HCEC 1CT (cell line): ENCODE measurements at regions not wholly inside any gene's neighbourhood (a gene's known extent, or its start where the extent isn't known, plus 50 kb on each side); places are given as distances from the start of the nearest gene placed in this dataset.

Experiments
- DNase-seq: peaks from one replicate; pipeline ENCODE4 v3.0.0-alpha.2; 2017

DNA sequence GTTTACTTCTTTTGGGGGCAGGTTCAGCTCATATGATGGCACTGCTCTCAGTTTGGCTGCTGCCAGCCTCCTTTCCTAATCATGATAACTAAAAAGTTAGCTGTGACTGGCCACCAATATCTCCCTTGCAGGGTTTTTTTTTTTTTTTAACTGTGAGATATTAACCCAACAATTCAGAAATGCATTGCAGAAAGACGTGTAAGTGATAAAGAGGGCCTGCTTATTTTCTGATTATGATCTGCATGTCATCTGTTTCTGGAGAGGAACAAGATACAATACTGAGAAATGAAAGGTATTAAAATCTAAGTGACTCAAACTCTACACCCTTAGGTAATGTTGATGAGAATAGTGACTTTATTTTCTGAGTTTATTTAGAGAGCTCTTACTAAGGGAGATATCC, 905.6 kb downstream of the SOCS6 start:
- no peak for DNase-seq

DNA sequence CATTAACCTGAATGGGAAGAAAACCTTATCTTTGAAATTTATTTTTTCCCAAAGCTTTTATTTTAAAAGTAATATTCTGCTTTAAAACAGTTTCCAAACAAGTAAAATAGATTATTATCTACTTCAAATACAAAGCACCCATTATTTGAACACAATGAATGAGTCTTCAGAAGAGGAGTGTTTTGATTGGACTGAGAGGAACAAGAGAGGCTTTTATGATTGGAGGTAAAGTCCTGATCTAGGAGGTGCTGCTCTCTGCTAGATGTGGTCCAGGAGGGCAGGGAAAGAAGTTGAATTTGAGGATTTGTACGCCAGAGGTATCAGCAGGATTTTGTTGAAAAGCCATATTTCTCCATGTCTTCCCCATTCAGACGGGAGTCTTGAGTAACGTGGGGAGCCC, 900.7 kb downstream of the SOCS6 start:
- DNase-seq, result no peak

DNA sequence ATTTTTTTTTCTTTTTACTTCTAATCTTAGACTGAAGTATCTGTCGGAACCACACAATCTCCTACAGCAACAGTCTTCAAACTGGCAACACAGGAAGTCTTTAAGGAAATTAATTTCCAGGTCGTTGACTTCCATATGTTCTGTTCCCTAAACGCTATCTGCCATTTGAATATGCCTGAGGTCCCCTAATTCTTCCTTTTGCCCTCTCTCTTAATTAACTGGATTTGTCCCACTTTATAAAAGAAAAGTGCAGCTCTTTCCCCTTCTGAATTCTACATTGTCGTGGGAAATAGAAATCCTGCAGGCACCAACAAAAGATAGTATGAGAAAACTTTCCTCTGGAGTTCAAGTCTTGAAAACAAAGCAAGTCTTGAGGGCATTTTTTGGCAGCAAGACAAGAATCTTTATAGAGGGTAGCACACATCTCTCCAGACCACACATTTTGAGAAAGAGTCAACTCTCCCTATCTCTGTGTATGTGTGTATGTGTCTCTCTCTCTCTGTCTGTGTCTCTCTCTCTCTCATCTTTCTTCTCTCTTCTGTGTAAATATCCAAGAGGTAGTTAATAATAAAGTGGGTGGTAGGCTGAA, 879.8 kb downstream of the SOCS6 start:
- no peak for DNase-seq

DNA sequence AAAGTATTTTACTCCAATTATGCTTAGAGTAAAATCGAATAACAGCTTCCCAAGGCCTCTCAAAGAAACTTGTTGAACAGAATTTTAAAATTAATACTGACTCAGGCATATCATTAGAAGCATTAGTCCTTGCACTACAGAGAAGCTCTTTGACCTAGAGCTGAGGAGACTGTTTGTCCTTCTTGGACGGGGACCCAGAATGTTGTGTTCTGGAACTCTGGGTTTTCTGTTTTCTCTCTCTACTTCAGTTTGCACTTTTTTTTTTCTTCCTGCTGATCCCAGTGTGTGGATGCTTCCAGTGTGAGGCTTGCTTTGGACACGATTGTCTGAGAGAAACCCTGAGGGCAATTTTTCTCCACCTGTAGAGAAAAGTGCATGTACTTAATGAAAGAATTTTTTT, 847.6 kb downstream of the SOCS6 start:
- no peak for DNase-seq

DNA sequence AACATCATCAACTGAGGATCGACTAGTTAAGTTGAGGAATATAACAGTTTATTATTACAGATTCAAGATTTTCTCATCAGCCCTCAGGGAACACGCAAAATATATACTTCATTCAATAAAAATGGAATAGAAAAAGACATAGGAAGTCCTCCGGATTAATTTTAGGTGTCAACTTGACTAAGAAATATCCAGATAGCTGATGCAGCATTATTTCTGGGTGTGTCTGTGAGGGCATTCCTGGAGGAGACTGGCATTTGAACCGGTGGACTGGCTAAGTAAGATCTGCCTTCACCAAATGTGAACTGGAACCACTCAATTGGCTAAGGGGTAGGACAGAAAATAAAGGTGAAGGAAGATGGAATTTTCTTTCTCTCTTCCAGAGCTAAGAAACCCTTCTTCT, 845.3 kb downstream of the SOCS6 start:
- DNase-seq, result no peak

DNA sequence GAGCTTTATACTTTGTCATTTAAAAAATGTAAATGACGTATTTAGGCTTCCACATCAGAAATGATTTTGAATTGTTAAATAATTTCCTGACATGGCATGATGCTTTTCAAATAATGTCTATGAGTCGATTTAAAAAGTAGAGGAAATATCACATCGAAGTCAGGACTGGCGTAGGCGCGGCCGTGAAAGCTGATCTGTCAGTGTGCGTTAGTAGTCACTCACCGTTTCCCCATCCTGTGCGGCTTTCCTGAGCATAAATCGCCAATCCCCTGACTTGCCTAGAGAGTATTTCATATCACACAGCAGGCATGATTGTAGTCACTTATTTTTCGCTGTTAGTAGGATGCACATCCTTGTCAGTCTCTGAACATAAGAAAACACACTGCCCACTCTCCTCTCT, 843.1 kb downstream of the SOCS6 start:
- DNase-seq, result no peak

DNA sequence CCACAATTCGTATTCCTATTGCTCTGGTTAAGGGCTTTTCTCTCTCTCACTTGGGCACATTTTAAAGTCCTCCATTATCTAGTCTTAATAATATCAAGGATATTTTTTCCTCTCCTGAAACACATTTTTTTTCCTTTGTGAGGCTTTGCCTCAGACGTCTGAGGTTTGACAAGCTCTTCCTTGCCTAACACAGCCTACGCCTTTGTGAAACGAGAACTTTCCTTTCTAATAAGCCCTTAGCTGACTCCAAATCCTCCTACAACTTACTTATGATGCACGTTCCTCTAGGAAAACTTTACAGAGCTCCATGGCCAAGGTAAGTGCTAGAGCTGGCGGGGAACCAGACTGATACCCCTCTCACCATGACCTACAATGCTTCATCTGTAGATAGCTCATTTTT, 841.5 kb downstream of the SOCS6 start:
- DNase-seq, result no peak

DNA sequence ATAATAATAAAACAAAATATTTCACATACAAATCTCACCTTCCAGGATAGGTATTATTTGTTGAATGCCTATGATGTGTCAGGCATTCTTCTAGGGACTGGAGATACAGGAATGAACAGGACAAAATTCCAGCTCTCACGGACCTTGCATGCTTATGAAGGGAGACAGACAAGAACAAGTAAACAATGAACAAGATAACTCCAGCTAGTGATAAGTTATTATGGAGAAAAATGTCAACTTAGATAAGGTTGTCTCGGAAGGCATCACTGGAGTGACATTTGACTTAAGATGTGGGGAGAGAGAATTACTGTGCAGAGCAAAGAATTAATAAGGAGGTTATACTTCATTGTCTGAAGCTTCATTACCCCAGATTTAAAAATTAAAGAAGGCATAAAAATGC, 836.7 kb downstream of the SOCS6 start:
- DNase-seq, result no peak

DNA sequence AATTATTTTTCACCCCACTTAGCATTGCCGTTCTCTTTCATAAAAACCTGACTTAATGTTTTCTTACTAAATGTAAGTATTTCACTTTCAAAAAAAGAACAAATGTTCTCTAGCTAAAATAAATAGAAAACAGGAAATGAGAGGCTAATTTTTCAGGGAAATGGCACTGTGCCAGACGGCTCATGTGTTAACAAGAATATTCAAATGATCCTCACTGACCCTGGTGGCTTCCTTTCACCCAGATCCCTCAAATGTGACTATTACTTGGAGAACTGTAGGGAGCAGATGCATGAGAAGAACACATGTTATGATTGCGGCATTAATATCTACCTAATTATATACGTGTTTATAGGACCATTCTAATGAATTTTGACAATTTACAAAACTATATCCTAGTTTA, 827.7 kb downstream of the SOCS6 start:
- no peak for DNase-seq

DNA sequence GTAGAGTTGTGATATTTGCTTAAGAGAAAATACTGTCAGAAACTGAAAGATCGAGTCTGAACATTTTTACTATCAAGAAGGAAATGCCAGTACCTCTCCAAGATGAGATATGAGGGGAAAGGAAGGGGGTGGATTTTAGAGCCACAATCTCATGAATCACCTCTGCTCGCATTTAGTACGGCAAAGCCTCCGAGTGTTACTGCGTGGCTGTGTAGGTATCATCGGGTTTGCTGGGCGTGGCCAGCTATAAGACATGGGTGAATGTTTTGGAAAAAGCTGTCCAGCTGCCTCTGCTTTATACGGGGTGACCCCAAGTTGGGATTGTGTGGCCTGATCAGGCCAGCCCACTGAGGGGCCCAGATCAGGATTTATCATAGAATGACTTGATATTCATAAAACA, 826.4 kb downstream of the SOCS6 start:
- no peak for DNase-seq

DNA sequence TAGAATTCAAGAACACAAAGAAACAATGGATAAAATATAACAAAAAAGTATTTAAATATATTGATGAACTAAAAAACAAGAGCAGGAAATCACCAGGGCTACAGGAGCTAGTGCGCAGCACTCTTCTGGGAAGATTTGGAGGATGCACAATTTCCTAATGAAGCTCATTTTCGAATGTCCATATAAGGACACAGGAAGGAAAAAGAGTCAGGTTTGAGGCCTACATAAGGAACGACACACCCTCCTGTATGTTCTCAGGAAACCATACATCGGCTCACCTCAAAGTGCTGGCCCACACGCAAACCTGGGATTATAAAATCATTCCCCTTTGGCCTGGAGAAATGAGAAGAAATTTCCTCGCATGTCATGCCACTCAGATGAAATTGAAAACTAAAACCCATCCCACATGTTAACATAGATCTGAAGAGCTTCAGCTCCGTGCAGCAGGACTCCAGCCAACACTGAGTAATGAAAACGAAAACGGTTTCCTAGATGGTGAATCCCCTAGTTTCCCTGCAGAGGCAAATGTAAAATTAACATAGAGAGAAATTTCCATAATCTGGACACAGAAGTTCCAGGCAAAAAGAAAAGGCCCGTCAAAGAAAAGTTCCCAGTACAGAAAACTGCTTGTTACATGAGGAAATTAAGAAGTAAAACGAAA, 825.8 kb downstream of the SOCS6 start:
- DNase-seq, result no peak

DNA sequence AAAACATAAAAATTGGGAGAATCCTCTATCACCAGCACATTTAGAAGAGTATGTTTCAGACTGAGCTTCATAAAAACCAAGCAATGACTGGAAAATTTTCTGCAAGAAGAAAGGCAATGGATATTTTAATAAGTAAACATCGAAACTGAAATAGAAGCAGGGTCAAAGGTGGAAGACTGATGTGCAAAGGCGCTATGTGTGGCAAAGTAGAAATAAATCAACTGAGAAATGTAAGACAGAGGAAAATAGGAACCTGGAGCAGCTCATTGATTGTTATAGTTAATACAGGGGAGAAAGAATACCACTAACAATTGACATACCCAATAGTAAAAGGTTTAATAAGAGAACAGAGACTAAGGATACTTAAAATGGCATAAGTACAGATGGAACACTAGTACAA, 818.4 kb downstream of the SOCS6 start:
- no peak for DNase-seq

DNA sequence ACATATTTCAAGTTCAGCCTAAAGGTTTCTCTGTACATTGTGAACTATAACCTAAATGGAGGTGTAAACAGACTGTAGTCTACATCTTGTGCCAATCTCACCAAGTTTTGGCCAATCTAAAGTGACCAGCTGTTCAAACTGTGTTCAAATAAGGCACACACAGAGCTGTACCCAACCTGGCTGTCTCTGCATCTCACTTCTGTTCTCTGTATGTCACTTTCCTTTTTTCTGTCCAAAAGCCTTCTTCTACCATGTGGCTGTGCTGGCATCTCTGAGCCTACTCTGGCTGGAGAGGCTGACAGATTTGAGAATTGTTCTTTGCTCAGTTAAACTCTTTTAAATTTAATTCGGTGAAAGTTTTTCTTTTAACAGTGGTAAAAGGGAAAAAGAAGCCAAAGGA, 817.9 kb downstream of the SOCS6 start:
- DNase-seq, result no peak

DNA sequence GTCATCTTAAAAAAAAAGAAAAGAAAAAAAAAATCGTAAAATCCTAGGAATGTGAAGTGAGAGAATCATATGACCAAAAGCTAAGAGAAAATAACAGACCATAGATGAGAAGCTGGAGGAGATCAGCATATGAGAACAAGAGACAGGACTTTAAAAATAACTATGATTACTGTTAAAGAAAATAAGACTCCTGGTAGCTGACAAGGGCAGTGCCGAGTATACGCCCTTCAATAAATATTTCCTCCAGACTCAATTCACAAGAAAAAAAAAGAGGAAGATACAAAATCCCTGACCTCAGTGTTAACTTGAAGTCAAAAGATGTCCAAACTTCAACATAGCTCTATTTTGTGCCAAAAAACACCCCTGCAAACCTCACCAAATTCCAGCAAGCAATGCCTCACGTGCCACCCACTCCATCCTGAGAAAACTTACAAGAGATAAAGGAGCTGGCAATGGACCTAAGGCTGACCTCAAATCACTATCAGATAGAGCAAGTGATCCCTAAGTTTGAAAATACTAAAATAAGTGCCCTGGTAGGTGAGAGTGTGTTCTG, 817.2 kb downstream of the SOCS6 start:
- no peak for DNase-seq

DNA sequence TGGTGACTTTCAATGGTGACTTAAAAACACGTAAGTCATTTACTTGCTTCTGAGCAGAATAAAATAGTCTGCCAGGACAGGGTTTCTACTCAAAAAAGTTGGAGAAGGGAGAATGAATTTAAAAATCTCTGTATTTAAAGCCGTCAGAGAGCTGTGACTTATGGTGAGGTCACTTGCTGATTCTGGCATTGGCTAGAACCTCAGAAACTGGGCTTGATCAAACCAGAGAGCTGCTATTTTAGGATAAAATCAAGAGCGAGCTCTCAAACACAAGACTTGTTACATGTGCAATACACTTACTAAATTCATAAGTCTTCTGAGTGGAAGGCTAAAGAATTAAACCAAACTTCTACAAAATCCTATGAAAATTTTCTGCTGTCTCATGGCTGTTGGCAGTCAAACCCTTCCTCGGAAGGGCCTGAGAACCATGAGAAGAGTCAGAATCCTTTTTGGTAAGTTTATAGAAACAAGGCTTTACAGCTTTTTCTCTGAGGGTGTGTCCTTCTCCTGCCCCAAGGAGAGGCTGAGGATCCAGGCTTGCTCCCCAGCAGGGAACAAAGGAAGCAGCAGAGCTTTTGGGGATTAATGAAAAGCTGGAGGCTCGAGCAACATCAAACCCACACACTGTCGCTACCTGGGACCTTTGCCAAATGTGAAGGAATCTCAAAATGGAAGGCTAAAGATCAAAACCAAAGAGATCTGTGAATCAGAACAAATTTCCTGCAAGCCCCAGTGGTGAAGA, 816.4 kb downstream of the SOCS6 start:
- peak; percentile 2 for DNase-seq

DNA sequence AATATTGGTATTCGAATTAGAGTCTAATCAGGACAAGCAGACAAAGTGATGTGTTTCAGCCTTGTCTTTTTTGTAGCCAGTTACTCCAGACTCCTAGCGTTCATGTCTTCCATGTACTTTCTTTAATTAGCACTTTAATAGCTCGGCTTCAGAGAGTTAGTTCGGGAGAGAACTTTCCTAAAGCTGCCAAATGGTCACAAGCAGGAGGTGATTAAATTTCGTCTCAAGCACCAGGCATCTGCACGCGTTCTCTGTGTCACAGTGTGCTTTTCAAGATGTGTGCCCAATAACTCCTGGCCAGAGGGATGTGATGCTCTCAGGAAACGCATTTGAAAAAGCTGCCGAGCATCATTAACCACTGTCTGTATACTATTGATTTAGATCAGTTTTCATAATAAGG, 790.8 kb downstream of the SOCS6 start:
- no peak for DNase-seq

DNA sequence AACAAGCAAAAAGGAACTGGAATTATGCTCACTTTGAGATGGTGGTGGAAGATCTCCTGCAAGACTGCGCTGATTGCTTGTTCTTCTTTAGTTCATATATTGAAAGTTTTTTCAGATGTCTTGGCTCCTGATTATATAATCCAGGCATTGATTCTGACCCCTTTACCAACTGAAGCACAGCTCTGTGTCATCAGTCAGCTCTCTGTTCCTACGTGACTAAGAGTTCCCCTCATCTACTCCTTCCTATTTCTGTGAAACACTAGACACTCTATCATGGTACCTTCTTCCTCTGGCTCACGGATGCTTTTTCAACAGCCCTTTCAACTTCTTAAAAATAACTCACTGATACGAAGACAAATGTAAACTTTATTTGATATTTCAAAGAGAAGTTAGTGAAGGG, 788.6 kb downstream of the SOCS6 start:
- no peak for DNase-seq

DNA sequence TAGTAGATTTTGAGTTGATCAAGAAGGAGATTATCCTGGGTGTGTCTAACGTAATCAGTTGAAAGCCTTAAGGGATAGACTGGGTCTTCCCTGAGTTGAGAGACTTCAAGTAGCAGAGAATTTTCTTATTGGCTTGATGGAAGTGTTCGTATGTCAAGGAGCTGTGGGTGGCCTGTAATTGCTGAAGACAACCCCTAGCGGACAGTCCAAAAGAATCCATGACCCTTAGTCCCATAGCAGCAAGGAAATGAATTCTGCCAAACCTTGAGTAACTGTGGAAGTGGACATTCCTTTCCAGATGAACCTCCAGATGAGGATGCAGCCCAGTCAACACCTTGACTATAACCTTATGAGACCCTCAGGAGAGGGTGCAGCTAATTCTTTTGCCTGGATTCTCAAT, 786.3 kb downstream of the SOCS6 start:
- no peak for DNase-seq

DNA sequence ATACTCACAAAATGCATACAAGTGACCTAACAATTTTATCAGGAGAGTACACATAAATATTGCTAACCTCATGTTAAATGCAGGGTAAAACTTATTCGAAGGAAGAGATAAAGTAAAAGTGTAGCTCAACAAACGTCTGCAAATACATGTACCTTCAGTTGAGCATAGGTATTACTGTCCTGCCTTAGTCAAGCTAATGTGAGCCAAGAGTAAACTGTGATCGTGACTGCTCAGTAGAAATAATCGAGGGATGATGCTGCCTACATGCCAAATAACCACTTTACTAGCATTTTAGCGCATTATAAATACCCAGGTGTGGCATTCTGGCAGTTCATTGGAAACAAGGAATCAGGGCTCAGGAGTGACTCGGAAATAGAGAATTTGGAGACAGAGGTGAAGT, 779.5 kb downstream of the SOCS6 start:
- DNase-seq, result no peak

DNA sequence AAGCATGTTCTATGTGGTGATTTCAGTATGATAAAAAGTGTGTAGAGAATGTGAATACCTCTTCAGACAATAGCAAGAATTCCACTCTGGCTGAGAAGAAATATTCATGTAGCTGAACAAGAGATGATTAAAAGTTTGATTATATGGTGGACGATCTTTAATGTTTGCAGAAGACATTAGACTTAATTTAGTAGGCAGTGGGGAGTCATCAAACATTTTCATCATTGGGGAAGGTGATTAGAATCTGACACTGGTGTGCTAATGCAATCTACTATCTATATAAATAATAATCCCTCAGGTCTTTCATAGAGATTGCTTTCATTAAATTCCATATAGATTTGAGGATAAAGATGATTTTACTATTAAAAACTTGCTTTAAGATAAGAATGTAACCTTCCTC, 761.0 kb downstream of the SOCS6 start:
- DNase-seq, result no peak

DNA sequence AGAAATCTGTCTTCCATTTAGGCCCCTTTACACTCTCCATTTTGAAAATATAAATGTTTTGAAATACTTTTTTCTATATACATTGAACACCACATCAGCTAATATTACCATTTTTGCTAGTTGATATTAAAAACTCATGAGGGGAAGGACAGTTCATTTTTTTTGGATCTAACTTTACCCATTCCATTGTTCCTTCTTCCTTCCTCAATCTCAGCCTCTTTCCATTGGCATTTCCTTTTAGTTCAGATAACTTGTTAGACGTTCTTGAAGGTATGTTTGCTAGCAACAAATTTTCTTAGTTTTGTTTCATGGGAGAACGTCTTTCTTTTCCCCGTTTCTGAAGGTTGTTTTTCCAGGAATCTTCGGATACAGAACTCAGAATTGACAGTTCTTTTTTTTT, 759.0 kb downstream of the SOCS6 start:
- no peak for DNase-seq

DNA sequence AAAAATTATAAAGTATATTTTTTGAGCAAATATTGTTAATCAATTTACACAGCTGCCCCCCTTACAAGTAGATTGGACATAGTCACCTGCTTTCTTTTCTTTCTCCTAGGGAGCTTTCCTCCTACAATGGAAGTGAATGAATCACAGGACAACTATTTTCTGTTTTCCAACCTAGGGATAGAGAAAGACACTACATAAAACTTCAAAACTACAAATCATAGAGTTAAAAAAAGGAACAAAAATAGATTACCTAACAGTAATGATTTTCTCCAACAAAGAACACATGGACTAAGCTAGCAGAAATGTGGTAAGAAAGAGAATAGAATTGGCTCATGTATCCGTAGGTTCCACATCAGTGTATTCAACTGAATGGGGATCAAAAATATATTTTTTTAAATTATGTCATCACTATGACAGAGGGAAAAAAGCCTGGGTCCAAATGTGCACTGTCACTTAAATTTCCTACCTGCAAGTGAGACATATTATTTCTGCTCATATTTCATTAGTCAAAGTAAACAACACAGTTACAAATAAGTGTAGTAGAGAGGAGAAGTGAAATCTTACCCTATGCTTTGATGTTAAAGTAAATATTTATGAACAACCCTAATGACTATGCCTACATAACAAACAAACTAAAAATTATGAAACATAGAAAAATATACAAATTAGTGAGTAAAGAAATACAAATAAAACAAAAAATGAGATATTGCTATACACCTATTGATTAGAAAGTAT, 756.7 kb downstream of the SOCS6 start:
- DNase-seq, result no peak

DNA sequence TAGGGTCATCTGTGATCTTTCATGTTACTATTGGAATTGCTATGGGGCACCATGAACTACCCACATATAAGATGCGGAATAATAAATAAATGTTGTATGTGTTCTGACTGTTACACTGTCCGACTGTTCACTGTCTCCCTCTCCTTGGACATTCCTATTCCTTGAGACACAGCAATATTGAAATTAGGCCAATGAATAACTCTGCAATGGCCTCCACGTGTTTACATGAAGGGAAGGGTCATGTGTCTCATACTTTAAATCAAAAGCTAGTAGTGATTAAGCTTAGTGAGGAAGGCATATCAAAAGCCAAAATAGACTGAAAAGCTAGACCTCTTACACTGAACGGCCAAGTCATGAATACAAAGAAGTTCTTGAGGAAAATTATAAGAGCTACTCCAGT, 751.3 kb downstream of the SOCS6 start:
- no peak for DNase-seq

DNA sequence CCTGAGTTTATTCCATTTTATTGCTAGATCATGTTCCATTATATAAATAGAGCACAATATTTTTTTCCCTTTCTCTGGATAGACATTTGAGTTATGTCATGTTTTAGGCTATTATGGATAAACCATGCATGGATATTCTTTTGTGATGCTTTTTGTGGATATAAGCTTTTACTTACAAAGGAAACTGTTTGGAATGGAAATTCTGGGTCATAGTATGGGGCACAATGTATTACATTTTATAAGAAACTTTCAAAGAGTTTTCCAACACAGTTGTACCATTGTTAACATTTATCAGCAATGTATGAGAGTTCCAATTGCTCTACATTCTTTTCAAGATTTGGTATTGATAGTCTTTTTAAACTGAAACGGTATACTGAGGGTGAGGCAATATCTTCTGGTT, 749.4 kb downstream of the SOCS6 start:
- DNase-seq, result no peak
